ENCODE measurements at regions not wholly inside any gene's neighbourhood (a gene's known extent, or its start where the extent isn't known, plus 50 kb on each side); places are given as distances from the start of the nearest gene placed in this dataset.

DNA sequence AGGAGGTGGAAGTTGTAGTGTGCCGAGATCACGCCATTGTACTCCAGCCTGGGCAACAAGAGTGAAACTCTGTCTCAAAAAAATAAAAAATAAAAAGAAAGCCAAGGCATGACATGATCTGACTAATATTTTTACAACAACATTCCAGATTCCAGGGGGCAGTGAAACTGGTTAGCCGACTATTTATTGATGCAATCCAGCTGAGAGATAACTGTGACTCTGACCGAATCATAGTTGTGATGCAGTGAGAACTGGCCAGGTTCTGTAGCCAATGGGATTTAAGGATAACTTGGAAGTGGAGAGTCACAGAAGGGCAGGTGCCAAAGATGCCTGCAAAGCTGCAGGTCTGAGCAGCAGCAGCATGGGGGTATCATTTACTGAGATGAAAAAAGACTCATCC is 82.9 kb upstream of the TSHZ2 start (continued):
- TF ChIP-seq, protein P1, sequence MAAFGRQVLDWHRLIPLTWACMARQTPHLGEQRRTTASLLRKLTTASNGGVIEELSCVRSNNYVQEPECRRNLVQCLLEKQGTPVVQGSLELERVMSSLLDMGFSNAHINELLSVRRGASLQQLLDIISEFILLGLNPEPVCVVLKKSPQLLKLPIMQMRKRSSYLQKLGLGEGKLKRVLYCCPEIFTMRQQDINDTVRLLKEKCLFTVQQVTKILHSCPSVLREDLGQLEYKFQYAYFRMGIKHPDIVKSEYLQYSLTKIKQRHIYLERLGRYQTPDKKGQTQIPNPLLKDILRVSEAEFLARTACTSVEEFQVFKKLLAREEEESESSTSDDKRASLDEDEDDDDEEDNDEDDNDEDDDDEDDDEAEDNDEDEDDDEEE (CRISPR knock-in tag; IDR thresholded peaks at IDR 0.05), result no peak
- TF ChIP-seq CBX2 (IDR thresholded peaks at IDR 0.05; ENCODE audit: low read depth, low read length) (no peak), CBX2 (CRISPR knock-in tag; IDR thresholded peaks at IDR 0.05; ENCODE audit: low read depth) (no peak)

DNA sequence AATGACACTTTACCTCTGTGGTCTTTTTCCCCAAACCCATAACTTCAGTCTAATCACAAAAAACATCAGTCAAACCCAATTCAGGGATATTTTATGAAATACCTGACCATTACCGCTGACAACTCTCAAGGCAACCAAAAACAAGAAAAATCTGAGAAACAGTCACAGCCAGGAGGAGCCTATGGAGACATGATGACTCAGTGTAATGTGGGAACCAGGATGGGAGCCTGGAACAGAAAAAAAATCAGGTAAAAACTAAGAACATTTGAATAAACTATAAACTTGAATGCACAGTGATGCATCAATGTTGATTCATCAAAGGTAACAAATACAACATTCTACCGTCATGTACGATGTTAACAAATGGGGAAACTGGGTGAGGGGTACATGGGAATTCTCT is 84.1 kb upstream of the TSHZ2 start:
- intact Hi-C loops (cut with micrococcal nuclease; ENCODE audit: unreplicated experiment) (no loop called here), in situ Hi-C loops (cut with HindIII; ENCODE audit: extremely low pct_ligation_motif_present, low pct_unique_long_range_greater_than_20kb) (no loop called here)
- Histone ChIP-seq H2AFZ (ENCODE audit: low read length) (no peak overlapping the region), H3K27ac (ENCODE audit: extremely low read length, insufficient read depth, low read length) (no peak overlapping the region), H4K20me1 (ENCODE audit: insufficient read depth, low read length) (no peaks in the 10 kb centered on the region), H3K4me2 (ENCODE audit: low read depth, low read length) (no peak overlapping the region), H3K9ac (ENCODE audit: insufficient read depth, low read depth, low read length) (no peak overlapping the region), H3K79me2 (ENCODE audit: insufficient read depth, low read length) (no peaks in the 10 kb centered on the region), H3K27me3 (ENCODE audit: control insufficient read depth in 1 of 2, insufficient read depth in 2 of 2, low read length in 2 of 2) (no peaks in the 10 kb centered on the region), H3K36me3 (replicated peaks in 1 of 2; ENCODE audit: control insufficient read depth in 1 of 2, insufficient read depth in 2 of 2, low read length in 2 of 2) (no peaks in the 10 kb centered on the region), H3K4me3 (replicated peaks in 1 of 3; ENCODE audit: insufficient read depth in 1 of 3, low read depth in 2 of 3, low read length in 3 of 3) (no peak overlapping the region), H3K4me1 (ENCODE audit: insufficient read depth, low read length) (no peaks in the 10 kb centered on the region), H3K9me3 (ENCODE audit: low read length) (peaks cover 15% of the 10 kb centered on the region; the same call in 1 of the 2 replicates)
- CTCF ChIA-PET (ENCODE audit: low intra/inter-chr PET ratio, low total read pairs), result no interaction called here
- DNase-seq (ENCODE audit: low spot score) (no peak), ATAC-seq (no peak), FAIRE-seq (no peak)
- POLR2A ChIA-PET, result no interaction called here
- WGBS (ENCODE audit: low lambda C conversion rate), result 32% methylated on average over 3 of the region's 3 CpGs
- no TSS peak for BruUV-seq (replicated peaks)
- no peak for TF ChIP-seq ZNF790 (CRISPR knock-in tag; IDR thresholded peaks at IDR 0.05; ENCODE audit: borderline replicate concordance)
- TF ChIP-seq ARNT2 (CRISPR knock-in tag; IDR thresholded peaks at IDR 0.05; ENCODE audit: low read depth), result no peak
- TF ChIP-seq, protein P2, sequence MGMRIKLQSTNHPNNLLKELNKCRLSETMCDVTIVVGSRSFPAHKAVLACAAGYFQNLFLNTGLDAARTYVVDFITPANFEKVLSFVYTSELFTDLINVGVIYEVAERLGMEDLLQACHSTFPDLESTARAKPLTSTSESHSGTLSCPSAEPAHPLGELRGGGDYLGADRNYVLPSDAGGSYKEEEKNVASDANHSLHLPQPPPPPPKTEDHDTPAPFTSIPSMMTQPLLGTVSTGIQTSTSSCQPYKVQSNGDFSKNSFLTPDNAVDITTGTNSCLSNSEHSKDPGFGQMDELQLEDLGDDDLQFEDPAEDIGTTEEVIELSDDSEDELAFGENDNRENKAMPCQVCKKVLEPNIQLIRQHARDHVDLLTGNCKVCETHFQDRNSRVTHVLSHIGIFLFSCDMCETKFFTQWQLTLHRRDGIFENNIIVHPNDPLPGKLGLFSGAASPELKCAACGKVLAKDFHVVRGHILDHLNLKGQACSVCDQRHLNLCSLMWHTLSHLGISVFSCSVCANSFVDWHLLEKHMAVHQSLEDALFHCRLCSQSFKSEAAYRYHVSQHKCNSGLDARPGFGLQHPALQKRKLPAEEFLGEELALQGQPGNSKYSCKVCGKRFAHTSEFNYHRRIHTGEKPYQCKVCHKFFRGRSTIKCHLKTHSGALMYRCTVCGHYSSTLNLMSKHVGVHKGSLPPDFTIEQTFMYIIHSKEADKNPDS (CRISPR knock-in tag; IDR thresholded peaks at IDR 0.05), result no peak
- no peak for TF ChIP-seq ZNF589 (CRISPR knock-in tag; conservative IDR thresholded peaks at IDR 0.05)
- TF ChIP-seq ZNF883 (CRISPR knock-in tag; IDR thresholded peaks at IDR 0.05; ENCODE audit: not compliant biosample characterization), result no peak
- no peak for TF ChIP-seq NBN (conservative IDR thresholded peaks at IDR 0.05)
- TF ChIP-seq ZNF839 (CRISPR knock-in tag; IDR thresholded peaks at IDR 0.05; ENCODE audit: borderline replicate concordance), result no peak
- TF ChIP-seq NFYC (CRISPR knock-in tag; IDR thresholded peaks at IDR 0.05), result no peak
- TF ChIP-seq, protein P3, sequence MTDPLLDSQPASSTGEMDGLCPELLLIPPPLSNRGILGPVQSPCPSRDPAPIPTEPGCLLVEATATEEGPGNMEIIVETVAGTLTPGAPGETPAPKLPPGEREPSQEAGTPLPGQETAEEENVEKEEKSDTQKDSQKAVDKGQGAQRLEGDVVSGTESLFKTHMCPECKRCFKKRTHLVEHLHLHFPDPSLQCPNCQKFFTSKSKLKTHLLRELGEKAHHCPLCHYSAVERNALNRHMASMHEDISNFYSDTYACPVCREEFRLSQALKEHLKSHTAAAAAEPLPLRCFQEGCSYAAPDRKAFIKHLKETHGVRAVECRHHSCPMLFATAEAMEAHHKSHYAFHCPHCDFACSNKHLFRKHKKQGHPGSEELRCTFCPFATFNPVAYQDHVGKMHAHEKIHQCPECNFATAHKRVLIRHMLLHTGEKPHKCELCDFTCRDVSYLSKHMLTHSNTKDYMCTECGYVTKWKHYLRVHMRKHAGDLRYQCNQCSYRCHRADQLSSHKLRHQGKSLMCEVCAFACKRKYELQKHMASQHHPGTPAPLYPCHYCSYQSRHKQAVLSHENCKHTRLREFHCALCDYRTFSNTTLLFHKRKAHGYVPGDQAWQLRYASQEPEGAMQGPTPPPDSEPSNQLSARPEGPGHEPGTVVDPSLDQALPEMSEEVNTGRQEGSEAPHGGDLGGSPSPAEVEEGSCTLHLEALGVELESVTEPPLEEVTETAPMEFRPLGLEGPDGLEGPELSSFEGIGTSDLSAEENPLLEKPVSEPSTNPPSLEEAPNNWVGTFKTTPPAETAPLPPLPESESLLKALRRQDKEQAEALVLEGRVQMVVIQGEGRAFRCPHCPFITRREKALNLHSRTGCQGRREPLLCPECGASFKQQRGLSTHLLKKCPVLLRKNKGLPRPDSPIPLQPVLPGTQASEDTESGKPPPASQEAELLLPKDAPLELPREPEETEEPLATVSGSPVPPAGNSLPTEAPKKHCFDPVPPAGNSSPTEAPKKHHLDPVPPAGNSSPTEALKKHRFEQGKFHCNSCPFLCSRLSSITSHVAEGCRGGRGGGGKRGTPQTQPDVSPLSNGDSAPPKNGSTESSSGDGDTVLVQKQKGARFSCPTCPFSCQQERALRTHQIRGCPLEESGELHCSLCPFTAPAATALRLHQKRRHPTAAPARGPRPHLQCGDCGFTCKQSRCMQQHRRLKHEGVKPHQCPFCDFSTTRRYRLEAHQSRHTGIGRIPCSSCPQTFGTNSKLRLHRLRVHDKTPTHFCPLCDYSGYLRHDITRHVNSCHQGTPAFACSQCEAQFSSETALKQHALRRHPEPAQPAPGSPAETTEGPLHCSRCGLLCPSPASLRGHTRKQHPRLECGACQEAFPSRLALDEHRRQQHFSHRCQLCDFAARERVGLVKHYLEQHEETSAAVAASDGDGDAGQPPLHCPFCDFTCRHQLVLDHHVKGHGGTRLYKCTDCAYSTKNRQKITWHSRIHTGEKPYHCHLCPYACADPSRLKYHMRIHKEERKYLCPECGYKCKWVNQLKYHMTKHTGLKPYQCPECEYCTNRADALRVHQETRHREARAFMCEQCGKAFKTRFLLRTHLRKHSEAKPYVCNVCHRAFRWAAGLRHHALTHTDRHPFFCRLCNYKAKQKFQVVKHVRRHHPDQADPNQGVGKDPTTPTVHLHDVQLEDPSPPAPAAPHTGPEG (CRISPR knock-in tag; IDR thresholded peaks at IDR 0.05), result no peak
- no peak for TF ChIP-seq RXRB (CRISPR knock-in tag; IDR thresholded peaks at IDR 0.05; ENCODE audit: borderline replicate concordance)
- no peak for TF ChIP-seq ZC3H13 (CRISPR knock-in tag; IDR thresholded peaks at IDR 0.05)
- no peak for TF ChIP-seq ZBTB1 (CRISPR knock-in tag; IDR thresholded peaks at IDR 0.05; ENCODE audit: borderline replicate concordance)
